HG03039 (cell line): ENCODE measurements at regions not wholly inside any gene's neighbourhood (a gene's known extent, or its start where the extent isn't known, plus 50 kb on each side); places are given as distances from the start of the nearest gene placed in this dataset.

ENCODE experiments used
- ATAC-seq: cut with Tn5 transposase; IDR thresholded peaks from one replicate; pipeline ENCODE4 v1.9.1; 2021; ENCODE audit warnings: mild to moderate bottlenecking, moderate library complexity; ENCODE audit not compliant: unreplicated experiment

DNA sequence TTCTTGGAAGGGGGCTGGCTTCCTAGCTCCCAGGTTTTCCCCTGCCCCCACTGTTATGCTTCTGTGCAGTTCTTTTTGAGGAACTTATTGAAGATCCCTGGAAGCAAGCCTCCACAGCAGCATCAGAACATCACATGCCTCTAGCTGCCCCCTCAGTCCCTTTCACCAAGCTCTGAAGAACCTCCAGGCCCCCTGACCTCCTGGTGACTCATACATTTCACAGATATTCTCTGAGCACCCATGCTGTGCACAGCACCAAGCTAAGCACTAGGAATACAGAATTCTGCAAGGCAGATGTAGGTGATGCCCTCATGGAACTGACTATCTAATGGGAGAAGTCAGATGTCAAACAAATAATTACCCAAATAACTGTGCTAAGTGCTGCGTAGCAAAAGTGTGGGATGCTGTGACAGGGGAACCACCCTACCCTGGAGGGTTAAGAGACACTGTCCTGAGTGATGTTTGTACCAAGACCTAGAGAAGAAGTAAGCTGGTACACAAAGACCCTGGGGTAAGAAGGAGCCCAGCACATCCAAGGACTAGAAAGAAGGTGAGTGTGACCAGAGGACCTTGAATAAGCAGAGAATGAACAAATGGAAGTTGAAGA, 213.7 kb upstream of the NR4A3 start:
- ATAC-seq: no peak

DNA sequence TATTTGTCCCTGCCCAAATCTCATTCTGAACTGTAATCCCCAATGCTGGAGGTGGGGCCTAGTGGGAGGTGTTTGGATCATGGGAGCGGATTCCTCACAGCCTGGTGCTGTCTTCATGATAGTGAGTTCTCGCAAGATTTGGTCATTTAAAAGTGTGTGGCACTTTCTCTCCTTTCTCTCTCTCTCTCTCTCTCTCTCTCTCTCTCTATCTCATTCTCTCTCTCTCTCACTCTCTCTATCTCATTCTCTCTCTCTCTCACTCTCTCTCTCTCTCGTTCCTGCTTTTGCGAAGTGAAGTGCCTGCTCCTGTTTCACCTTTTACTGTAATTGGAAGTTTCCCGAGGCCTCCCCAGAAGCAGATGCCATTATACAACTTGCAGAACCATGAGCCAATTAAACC, 207.3 kb upstream of the NR4A3 start:
- ATAC-seq: no peak

DNA sequence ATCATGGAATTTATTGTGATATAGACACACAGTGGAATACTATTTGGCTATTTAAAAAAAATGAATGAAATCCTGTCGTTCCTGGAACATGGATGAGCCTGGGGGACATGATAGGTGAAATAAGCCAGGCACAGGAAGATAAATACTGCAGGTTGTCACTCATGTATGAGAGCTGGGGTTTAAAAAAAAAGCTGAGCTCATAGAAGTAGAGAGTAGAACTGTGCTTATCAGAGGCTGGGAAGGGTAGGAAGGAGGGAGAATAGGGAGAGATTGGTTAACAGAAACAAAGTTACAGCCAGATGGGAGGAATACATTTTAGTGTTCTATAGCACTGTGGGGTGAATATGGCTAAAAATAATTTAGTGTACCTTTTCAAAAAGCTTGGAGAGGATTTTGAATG, 200.6 kb upstream of the NR4A3 start:
- no peak for ATAC-seq

DNA sequence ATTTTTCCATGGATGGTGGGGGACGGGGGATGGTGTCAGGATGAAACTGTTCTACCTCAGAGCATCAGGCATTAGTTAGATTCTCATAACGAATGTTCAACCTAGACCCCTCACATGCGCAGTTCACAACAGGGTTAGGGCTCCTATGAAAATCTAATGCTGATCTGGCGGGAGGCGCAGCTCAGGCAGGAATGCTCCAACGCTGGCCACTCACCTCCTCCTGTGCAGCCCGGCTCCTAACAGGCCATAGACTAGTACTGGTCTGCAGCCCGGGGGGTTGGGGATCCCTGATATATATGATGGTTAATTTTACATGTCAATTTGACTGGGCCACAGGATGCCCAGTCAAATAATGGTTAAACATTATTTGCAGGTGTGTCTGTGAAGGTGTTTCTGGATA, 199.0 kb upstream of the NR4A3 start:
- ATAC-seq: no peak

DNA sequence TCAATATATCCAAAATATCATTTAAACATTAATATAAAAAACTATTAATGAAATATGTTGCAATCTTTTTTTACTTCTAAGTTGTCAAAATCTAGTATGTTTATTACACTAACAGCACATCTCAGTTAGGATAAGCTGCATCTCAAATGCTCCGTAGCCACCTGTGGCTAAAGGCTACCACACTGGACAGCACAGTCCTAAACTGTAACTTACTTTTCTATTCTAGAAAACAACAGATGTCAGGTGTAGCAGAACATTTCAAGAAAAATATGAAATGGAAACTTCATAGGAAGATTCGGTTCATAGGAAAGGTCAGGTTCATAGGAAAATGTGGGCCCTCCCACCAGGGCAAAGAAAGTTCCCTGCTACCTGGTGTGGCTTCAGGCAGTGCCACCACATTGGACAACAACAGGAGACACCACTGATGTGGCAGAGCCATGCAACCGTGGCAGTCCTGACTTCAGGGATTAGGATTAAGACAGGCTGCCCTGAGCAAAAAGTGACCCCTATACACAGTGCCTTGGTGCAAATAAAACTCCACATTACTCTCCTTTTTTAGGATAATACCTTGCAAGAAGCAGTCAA, 197.8 kb upstream of the NR4A3 start:
- ATAC-seq: no peak

DNA sequence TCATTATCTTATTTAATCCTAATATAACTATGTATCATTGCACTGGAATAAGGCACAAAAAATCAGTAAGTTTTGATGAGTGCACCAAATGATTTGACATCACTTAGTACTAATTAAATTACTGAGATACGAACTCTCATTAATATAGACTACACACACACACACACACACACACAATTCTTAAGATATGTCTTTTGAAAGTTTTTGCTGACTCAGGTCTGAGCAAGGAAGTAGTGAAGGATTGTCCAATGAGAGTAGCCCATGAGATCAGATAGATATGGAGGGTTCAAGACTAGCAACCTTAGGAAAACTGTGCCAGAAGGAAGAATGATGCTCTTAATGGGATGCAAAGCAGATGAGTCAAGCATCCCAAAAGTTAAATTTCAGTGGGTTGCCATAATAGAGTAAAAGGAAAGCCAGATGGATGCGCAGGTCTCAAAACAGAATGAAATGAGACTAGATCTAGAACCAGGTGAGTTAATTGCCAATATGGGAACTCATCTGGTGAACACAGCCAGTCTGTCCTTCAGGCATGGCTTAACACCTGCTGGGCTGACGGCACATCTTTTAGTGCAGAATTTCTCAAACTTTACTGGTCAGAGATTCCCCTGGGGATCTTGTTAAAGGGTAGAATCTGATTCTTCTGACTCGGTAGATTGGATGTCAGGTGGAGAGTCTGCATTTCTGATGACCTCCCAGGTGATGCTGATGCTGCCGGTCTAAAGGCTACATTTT, 197.0 kb upstream of the NR4A3 start:
- no peak for ATAC-seq

DNA sequence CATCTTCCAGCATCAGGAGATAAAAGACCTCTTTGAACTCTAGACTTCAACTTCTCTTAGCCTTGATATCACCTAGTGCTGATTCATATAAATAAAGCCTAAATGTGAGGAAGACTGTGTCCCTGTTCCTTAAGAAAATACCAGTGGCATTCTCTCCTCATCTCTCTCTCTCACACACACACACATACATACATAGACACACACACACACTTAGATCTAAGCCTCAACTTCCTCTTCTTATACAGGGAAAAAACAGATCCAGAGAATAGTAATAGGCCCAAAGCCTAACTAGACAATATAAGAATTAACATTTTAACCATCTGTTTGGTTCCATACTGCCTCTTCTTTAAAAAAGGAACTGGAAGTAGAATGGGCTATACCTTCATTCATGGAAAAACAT, 195.3 kb upstream of the NR4A3 start:
- no peak for ATAC-seq

DNA sequence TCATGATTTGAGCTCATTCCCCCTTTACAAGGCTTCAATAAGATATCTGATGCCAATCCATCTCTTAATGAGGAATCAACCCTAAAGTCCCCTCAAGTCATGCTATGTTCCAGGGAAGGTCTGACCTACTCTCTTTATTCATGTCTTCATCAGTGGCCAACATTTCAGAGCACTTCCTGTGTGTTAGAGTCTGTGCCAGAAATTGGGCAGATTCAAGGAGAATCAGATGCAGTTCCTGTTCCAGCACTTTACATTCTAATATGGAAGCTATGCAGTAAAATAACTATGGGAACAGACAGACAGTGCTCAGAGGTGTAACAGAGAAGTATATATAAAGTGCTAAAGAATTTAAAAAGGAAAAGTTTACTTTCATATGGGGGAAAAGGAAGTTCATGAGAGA, 193.4 kb upstream of the NR4A3 start:
- ATAC-seq: no peak

DNA sequence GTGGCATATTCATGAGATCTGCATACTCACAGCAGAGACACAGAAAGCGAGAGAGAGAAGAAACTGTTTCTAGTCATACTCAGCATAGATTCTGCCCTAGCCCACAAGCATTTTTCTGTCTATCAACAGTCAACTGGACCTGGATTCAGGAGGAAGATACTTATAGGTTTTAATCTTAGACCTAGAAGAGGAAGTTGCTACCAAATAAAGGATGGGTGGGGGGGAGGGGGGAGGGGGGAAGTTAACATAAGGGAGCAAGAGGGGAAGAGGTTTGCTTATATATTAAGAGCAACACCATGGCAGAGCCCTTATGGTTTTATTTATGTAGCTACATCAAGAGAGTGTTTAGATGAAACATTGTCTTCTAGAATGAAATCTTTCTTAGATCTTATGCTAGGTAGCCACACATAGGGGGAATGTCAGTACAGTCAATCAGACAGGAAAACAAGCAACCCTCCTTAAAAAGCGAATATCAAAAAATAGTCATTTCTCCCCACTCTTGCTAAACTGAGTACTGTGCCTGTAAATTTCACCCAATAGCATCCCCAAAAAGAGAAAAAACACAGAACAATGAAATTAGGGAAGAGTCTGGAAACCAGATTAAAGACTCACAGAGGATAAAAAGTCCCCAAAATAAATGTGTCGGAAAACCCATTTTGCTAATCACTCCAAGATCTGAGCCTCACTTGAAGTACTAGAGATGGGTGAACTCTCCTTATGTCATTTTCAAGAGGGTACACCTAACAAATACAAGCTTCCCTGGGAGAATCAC, 192.7 kb upstream of the NR4A3 start:
- no peak for ATAC-seq

DNA sequence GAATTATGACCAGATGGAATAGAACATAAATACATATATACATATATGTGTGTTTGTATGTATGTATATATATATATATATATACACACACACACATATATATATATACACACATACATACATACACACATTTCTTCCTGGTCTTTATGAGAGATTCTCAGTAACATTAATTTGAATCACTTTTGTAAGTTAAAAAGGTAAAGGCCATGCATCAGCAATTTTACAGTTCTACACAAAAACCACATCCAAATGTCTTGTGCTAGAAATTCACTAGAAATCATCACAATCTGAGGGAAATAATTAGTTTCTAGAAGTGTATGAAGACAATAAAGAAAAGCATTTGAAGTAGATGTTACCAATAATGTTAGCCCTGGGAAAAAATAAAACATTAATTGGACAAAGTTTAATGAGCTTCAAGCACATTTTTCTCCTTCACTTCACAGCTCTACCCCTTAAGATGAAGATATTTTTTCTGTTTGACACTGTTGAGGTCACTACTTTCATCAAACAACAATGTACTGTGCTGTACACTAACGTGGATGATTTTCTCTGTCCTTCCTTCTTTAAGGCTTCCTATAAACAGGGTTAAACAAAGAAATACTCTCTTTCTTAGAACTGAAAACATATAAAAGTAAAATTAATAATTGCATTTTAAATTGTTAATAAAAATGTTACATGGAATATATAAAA, 189.2 kb upstream of the NR4A3 start:
- ATAC-seq: no peak

DNA sequence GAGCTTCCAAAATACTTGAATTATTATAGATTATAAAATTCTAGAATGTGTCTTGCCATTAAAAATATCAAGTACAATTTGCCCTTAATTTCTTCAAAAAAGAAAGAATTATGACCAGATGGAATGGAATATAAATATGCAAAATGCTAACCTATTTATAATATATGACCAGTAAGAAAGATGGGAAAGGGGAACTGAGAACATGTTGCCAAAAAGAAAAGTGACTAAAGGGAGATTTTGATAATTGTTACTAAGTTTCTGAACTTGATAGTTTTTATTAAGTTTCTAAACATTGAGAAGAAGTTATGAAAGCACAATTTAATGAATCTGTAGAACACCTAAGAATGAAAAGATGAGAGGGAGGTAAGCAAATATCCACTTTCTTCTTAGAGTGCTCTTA, 188.4 kb upstream of the NR4A3 start:
- no peak for ATAC-seq

DNA sequence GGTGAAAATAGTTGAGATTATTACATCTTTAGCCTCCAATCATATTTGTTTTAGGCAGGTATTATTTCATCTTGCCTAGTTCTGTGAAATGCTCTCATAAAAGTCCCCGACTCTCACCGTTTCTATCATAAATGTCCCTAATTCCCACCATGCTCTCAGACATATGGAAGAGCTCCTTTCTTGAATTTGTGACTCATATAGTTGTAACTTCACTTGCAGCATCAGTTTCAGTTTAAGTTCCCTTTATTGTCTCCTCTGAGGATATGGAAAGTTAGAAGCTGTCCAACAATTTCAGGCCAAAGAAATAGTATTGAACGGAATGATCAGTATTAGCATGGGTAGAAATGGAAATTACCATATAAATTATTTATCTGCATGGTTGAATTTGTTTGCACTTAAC, 187.5 kb upstream of the NR4A3 start:
- no peak for ATAC-seq

DNA sequence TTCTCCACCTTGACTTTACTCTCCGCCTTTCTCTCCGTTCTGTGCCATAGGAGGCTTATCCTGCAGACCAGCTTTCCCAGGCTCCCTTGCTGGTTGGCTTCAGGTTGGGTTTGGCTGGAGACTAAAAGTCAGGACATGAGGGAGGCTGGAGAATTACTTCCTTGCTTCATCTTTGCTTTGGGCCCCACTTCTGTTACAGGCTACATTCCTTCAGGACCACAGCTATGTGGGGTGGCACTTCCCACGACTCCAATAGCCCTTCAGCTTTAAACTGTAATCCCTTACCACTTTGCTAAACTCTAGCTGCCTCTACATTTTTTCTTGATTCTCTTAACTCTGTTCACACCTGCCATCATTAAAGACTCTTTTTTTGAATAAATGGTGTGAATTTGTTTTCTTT, 186.7 kb upstream of the NR4A3 start:
- no peak for ATAC-seq

DNA sequence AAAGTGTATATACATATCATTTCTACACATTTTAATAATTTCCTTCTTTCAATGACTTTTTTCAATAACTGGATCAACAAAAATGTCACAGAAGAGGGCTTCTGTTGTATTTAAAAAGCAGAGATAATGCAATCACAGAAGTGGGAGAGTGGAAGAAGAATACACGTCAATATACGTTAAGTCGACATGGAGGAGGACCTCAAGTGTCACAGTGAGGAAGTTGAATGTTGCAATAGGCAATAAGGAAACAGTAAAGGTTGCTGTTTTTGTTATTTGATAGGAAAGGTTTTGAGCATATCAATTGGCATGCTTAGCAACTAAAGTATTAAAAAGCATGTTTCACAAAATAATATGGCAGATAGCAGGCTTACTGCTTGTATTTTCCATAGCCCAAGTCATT, 184.0 kb upstream of the NR4A3 start:
- no peak for ATAC-seq

DNA sequence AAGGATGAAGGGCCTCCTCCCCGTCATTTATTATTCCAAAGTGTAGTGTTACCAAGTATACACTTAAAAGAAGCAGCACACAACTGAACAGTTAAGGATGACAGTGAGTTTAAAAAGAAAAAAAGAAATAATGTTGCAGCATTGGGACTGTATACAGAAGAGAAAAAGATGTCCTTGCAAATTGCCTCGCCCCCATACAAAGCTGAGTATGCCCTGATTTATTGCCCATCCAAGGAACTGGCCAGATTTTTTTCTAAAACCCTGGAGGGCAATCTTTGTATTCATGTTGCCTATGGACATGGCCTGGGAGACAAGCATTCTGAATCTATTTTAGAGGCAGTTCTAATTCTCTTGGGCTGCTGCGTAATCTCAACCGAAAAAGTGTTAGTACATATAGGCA, 182.7 kb upstream of the NR4A3 start:
- ATAC-seq: no peak

DNA sequence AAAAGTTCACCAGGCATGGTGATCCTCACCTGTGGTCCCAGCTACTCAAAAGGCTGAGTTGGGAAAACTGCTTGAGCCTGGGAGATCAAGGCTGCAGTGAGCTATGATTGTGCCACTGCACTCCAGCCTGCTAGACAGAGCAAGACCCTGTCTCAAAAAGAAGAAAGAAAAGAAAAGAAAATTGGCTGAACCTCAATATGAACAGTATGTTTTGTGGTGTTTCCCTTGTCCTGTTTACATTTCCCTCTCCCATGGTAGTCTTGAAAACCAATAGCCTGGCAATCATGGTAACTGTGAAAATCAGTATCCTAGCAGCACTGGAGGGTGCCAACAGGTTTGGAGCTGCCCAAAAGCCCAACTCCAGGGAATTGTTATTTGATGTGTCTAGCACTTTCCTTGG, 174.1 kb upstream of the NR4A3 start:
- no peak for ATAC-seq

DNA sequence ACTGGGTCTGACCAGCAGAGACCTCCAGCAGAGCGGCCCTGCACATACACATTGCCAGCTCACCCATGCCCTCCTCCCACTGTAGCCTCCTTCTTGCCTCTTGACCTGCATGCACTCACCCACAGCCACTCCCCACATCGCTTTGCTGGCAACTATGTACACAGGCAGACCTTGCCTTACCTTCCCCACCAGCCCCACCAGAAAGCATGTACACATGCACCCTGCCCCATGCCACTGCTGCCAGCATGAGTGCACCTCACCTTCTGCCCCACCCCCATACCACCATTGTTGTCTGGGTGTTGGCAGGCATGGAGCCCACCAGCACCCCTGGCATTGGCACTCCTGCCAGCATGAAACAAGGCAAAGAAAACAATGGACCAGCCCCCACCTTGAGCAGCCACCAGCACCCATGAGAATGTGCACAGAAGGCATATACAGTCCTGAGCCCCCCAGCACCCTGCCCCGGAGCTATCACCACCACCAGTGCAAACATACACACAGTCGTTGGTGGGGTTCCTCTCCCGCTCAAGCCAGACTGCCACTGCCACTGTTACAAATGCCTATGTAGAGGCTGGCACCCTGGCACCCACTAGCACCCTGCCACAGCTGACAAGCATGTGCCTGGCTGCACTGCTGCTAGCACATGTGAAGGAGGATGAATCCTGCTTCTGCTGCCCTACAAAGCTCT, 171.4 kb upstream of the NR4A3 start:
- no peak for ATAC-seq

DNA sequence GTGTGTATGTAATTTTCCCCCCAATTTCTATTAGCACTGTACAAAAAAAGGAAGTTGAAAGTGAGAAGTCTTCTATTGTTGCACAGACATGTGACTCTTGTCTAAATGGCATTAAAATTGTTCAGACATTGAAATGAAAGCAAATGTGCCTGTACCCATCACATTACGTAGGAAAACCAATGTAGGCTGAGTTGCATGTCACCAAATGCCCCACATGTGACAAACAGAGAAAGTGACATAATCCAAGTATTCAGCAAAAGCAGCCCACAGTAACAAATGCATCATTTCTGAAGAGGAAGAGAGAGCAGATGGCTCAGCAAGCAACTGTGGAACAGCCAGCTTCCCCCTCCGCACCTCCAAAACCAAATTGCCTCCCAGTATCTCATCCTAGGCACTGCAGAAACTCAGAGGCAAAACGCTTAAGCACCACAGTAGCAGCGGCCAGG, 161.5 kb upstream of the NR4A3 start:
- peak; percentile 81 for ATAC-seq

DNA sequence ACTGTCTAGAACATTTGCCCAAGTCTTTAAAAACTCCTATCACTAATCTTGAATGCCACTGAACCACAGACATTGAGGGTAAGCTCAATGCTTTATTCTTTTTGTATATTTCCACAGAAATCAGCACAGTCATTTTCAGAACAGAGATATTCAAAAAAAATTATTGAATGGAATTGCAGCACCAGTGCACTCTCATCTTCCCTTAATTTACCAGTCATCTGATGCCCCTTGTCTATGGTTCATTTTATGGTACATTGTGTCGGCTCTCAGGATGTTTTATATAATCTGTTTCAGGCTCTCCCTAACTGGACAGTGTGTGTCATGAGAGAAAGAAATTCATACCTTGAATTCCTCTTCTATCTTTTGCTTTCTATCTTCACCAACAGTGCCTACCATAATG, 158.4 kb upstream of the NR4A3 start:
- ATAC-seq: no peak

DNA sequence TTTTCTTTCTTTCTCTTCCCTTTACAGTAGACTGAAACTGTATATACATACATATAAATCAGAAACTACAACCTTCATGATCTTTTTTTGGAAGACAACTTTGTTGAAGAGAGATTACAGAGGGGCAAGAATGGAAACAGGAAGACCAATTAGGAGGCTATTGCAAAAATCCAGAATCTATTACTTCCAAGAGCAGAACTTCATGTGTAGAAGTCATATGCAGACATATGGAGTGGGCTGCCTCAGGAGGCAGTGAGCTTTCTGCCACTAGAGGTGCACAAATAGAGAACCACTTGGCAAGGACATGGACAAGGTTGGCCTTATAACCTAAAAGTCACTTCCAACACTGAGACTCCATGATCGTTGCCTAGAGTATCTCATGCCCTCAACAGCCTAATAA, 157.8 kb upstream of the NR4A3 start:
- no peak for ATAC-seq

DNA sequence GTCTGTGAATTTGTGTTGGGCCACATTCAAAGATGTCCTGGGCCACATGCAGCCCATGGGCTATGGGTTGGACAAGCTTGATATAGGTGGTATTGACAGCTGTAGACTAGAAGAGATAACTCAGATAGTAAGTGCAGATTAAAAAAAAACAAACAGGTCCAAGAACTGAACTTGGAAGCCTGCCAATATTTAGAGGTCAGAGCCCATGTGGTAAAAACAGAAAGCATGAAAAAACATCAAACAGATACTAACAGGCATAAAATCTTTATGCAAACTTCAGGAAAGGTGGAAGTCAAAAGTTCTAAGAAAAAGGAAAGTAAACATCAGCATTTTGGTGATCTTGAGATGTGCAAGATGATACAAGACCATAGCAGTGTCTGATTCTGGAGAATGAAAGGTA, 155.1 kb upstream of the NR4A3 start:
- ATAC-seq: no peak
